ENCODE measurements at regions not wholly inside any gene's neighbourhood (a gene's known extent, or its start where the extent isn't known, plus 50 kb on each side); places are given as distances from the start of the nearest gene placed in this dataset.
"Not testable (repeated sequence)": the region's sequence is repeated elsewhere in the genome, so short reads cannot be mapped to it uniquely, and the experiment has no call there.

DNA sequence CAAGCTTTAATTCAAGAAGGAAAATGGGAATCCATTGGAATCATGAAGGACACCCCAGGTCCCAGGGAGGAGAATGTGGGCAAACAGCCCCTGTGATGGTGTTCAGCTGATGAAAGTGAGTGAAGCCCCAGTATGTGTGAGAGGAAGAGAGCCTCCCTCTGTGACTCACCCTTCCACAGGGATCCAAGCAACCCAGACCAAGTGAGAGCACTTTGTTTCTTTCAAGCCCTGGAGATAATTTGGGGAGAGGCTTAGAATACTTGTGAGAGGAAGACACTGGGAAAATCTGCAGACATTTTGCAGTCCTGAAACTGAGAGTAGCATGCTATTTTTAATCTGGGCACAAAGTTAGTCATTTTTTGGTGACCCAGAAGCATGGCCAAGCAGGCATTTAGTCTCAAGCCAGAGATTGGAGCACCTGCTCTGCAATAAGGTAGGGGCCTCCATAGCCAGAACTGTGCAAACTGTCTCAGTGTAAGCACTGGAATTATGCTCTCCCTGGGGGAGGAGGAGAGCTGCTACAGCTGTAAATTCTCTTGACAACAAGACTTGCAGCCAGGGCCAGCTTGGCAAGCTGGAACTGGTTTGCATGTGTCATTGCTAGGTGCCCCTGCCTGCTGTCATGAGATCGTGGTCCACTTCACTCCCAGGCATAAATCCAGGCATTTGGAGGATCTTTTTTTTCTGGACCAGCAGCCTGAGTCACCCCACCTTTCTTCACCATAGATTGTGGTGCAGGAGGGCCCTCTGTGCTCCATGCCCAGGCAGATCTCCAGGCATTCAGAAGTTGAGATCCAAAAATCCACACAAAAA lies 537.8 kb upstream of the DPPA4 start:
- H3K4me3 Mint-ChIP-seq = no peak overlapping the region
- no peak for ATAC-seq
- DNase-seq = no peak
- H3K27ac Mint-ChIP-seq = no peak overlapping the region
- peaks cover 17% of the 10 kb centered on the region for H3K9me3 Mint-ChIP-seq
- no peaks in the 10 kb centered on the region for H3K4me1 Mint-ChIP-seq
- H3K27me3 Mint-ChIP-seq = no peaks in the 10 kb centered on the region
- H3K36me3 Mint-ChIP-seq (ENCODE audit: low read depth) = no peaks in the 10 kb centered on the region

DNA sequence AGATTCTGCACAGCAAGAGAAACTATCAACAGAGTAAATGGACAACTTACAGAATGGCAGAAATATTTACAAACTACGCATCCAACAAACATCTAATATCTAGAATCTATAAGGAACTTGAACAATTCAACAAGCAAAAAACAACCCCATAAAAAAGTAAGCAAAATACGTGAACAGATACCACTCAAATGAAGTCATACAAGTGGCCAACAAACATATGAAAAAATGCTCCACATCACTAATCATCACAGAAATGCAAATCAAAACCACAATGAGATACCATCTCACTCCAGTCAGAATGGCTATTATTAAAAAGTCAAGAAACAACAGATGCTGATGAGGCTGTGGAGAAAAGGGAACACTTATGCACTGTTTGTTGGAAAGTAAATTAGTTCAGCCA lies 540.3 kb upstream of the DPPA4 start:
- H3K4me3 Mint-ChIP-seq; H3K27me3 Mint-ChIP-seq; H3K36me3 Mint-ChIP-seq (ENCODE audit: low read depth); H3K27ac Mint-ChIP-seq; H3K4me1 Mint-ChIP-seq; DNase-seq; ATAC-seq: not testable (repeated sequence)
- H3K9me3 Mint-ChIP-seq = peaks cover 17% of the 10 kb centered on the region

DNA sequence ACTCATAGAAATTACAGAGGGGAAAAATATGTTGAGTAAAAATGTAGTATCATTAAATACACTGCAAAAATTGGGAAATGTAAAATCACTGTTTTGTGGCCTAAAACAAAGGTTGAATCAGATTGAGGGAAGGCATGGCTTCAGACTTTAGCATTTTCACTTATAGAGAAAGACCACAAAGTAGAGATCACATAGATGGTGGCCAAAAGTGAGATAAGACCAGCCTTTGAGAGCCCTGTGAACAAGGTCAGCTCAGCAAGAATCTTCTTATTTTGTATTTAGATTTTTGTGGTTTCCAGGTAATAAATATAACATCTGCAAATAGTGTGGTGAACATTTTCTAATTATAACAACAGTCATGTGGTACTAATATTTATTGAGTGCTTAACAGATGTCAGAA lies 544.8 kb upstream of the DPPA4 start:
- no peak for DNase-seq
- ATAC-seq = no peak
- Mint-ChIP-seq H3K4me1 (no peaks in the 10 kb centered on the region), H3K27ac (no peak overlapping the region), H3K36me3 (ENCODE audit: low read depth) (peaks cover 4% of the 10 kb centered on the region), H3K27me3 (no peaks in the 10 kb centered on the region), H3K4me3 (no peak overlapping the region), H3K9me3 (peaks cover 22% of the 10 kb centered on the region)

DNA sequence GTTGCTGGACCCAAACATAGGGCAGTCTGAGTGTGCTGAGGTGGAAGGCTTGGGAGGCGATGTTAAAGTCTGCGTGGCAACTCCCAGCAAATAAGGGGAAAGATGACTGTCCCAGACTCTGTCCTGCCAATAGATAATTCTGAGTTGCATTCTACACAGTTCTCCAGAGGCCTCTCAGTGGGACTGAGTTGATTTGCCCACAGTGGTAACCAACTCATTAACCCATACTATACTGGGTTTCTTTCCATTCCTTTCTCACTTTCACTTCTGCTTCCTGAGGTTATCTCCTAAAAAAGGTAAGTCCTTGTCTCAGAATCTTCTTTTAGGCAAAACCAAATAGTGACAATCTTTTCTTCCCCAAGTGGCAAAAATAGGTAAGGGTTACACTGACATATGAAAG lies 549.9 kb upstream of the DPPA4 start:
- ATAC-seq = no peak
- Mint-ChIP-seq H3K9me3 (peaks cover 16% of the 10 kb centered on the region), H3K36me3 (ENCODE audit: low read depth) (no peaks in the 10 kb centered on the region), H3K27ac (no peak overlapping the region), H3K4me3 (no peak overlapping the region), H3K27me3 (no peaks in the 10 kb centered on the region), H3K4me1 (no peaks in the 10 kb centered on the region)
- DNase-seq = no peak

DNA sequence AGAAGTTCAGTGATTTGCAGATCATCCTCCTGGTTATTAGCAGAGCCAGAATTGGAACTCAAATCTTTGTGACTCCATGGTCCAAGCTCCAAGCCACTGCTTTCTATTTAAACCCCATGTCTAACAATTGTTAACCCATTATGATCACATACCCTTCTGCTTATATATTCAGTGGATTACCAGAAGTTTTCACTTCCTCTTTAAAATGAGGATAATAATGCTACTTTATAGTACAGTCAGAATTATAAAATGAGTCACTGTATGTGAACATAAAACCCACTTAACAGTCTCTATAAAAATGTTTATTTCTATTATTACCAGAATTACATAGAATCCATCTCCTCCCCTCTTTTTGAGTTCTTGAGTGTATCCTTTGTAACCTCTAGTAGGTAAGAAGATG lies 550.7 kb upstream of the DPPA4 start:
- Mint-ChIP-seq H3K36me3 (ENCODE audit: low read depth) (no peaks in the 10 kb centered on the region), H3K27me3 (no peaks in the 10 kb centered on the region), H3K9me3 (peaks cover 16% of the 10 kb centered on the region), H3K27ac (no peak overlapping the region), H3K4me1 (no peaks in the 10 kb centered on the region), H3K4me3 (no peak overlapping the region)
- no peak for DNase-seq
- no peak for ATAC-seq

DNA sequence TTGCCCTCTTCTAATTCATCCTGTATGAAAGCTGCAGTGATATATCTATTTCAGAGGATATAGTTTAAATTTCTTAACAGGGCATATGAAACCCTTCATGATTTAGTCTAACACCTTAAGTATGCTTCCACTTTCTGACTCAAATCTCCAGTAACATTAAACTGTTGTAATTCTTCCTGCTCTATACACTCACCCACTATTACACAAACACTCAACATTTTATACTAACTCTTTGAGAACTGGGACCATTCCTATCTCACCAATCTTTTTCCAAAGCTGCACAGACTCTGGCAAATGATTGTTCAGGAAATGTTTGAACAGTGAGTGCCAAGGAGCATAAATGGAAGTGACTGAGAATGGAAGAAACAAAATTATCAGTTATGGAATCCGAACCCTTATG lies 560.4 kb upstream of the DPPA4 start:
- Mint-ChIP-seq H3K9me3 (no peaks in the 10 kb centered on the region), H3K36me3 (ENCODE audit: low read depth) (no peaks in the 10 kb centered on the region), H3K27ac (no peak overlapping the region), H3K4me3 (no peak overlapping the region), H3K4me1 (peaks cover 11% of the 10 kb centered on the region), H3K27me3 (no peaks in the 10 kb centered on the region)
- ATAC-seq (no peak), DNase-seq (no peak)

DNA sequence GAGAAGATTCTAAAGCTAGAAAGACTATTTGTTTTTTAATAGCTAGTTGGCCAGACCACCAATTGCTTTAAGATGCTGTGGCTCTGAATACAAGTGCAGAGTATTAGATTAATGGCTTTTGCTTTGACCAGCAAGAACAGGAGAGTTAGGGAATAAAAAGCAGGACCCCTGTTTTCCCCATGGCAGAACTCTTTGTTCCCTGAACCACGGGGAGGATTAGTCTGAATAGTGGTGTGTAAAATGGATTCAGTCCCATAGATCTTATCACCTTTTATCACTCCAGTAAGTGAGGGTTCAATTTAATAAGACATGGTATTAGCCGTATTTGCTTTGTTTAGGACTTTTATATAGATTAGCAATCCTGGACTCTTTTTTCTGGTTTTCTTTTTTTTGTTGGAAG lies 562.6 kb upstream of the DPPA4 start:
- H3K4me1 Mint-ChIP-seq = peaks cover 11% of the 10 kb centered on the region

DNA sequence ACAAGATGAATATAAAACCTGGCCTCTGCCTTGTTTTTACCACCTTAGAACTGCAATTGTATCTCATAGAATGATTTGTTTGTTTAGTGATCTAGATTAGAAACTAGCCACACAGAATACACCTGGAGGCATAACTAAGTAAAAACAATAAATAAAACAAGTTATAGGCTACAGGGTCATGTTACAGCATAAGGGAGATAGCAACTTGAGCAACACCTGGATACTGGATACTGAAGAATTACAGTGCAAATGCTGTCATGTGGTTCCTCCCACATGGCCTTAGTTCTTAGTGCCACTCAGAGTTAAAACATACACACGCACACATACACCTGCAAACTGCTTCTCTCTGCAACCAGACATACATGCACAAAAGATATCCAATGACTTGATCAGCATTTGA lies 563.4 kb upstream of the DPPA4 start:
- no peak overlapping the region for H3K27ac Mint-ChIP-seq
- DNase-seq (no peak), ATAC-seq (no peak)
- no peaks in the 10 kb centered on the region for H3K36me3 Mint-ChIP-seq (ENCODE audit: low read depth)
- H3K4me3 Mint-ChIP-seq = no peak overlapping the region
- H3K27me3 Mint-ChIP-seq = no peaks in the 10 kb centered on the region
- peaks cover 11% of the 10 kb centered on the region for H3K4me1 Mint-ChIP-seq
- peaks cover 3% of the 10 kb centered on the region for H3K9me3 Mint-ChIP-seq

More for the DNA sequence above, 562.6 kb upstream of the DPPA4 start:
- H3K36me3 Mint-ChIP-seq (ENCODE audit: low read depth) = no peaks in the 10 kb centered on the region
- ATAC-seq (no peak), DNase-seq (no peak)
- no peaks in the 10 kb centered on the region for H3K27me3 Mint-ChIP-seq
- no peak overlapping the region for H3K27ac Mint-ChIP-seq
- peaks cover 3% of the 10 kb centered on the region for H3K9me3 Mint-ChIP-seq
- no peak overlapping the region for H3K4me3 Mint-ChIP-seq

DNA sequence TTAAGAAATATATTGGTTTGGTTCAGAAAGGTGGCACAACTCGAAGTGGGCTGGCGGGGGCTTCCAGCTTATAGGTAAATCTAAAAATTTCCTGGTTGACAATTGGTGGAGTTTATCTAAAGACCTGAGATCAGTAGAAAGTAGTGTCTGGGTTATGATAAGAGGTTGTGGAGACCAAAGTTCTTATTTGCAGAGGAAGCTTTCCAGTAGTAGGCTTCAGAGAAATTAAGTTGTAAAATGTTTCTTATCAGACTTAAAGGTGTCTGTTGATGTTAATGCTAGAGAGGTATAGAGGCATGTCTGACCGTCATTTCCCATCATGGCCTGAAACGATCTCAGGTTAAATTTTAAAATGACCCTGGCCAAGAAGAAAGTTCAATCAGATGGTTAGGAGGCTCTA lies 565.2 kb upstream of the DPPA4 start:
- DNase-seq (no peak), ATAC-seq (no peak)
- Mint-ChIP-seq H3K36me3 (ENCODE audit: low read depth) (no peaks in the 10 kb centered on the region), H3K4me1 (peaks cover 11% of the 10 kb centered on the region), H3K4me3 (no peak overlapping the region), H3K9me3 (peaks cover 3% of the 10 kb centered on the region), H3K27ac (no peak overlapping the region), H3K27me3 (no peaks in the 10 kb centered on the region)

DNA sequence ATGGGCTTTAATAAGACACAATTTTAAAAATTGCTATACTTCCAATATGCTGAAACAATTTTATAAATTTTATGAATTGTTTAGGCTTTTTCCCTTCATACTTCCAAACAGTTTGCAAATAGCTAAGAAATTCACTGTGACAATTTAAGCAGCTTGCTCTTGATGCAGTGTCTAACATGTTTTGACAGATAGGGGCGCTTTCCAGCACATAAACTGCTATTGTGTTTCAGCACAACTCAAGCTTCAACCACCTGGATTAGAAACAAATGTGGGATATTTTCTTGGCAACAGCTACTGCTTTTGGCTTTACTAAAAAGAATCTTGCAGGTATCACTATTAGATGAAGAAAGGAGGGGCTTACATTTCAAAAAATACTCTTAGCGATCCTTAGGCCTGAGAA lies 565.8 kb upstream of the DPPA4 start:
- ATAC-seq (no peak), DNase-seq (no peak)
- H3K36me3 Mint-ChIP-seq (ENCODE audit: low read depth) = no peaks in the 10 kb centered on the region
- H3K4me3 Mint-ChIP-seq = no peak overlapping the region
- peaks cover 11% of the 10 kb centered on the region for H3K4me1 Mint-ChIP-seq
- peaks cover 6% of the 10 kb centered on the region for H3K9me3 Mint-ChIP-seq
- no peak overlapping the region for H3K27ac Mint-ChIP-seq
- H3K27me3 Mint-ChIP-seq = no peaks in the 10 kb centered on the region

DNA sequence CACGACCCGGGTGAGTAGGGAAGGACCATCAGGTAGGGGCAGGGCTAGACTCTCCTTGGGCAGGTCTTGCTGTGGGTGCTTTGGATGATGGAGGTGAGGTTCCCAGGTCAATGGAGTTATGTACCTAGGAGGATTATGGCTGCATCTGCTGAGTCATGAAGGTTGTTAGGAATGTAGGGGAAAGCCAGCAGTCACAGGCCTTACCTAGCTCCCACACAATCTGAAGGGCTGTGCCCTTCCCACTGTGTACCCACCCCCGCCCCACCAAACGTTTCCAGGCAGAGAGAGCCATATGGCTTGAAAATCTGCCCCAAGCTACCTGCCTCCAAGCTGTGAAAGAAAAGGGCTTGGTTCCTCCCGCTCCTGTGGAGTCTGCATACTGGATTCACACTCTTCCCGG lies 573.4 kb upstream of the DPPA4 start:
- ATAC-seq = no peak
- no peak overlapping the region for H3K27ac Mint-ChIP-seq
- no peak for DNase-seq
- H3K4me1 Mint-ChIP-seq = no peaks in the 10 kb centered on the region
- H3K27me3 Mint-ChIP-seq = no peaks in the 10 kb centered on the region
- H3K9me3 Mint-ChIP-seq = peaks cover 41% of the 10 kb centered on the region
- no peak overlapping the region for H3K4me3 Mint-ChIP-seq
- peaks cover 7% of the 10 kb centered on the region for H3K36me3 Mint-ChIP-seq (ENCODE audit: low read depth)

DNA sequence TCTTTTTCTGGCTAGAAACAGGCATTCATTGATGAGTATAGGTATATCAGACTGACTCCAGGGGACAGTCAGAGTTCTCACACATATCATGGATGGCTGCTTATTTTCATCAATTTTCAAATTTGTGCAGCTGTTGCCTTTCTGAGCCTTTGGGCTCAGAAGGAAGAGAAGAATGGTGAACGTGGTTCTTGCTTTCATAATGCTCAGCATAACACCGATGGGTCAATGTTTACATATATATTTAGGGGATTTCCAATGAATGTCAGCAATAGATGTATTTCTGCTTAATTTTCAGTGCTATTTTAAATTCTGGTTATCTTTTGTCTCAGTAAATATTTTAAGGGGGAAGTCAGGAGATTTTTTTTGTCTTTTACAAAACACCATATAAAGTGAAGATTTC lies 581.4 kb upstream of the DPPA4 start:
- Mint-ChIP-seq H3K4me1 (no peaks in the 10 kb centered on the region), H3K27me3 (no peaks in the 10 kb centered on the region), H3K36me3 (ENCODE audit: low read depth) (peaks cover 6% of the 10 kb centered on the region), H3K27ac (no peak overlapping the region), H3K4me3 (no peak overlapping the region), H3K9me3 (peaks cover 9% of the 10 kb centered on the region)
- no peak for DNase-seq
- no peak for ATAC-seq

DNA sequence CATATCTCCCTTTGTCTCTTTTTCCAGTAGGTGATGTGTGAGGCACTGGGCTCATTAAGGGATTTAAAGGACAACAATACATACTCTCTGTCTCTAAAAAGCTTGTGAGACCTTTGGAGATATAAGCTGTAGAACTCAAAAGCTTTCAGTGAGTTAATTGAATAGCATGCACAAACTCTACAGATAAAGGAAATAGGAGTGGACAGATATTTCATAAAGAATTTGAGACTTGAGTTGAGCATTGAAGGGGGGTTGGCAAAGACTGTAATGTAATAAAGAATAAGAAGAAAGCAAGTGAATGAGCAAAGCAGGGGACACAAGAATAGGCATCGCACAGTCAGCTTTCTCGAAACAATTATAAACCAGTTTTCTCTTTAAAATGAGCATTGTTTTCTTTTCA lies 583.4 kb upstream of the DPPA4 start:
- ATAC-seq (no peak), DNase-seq (no peak)
- Mint-ChIP-seq H3K9me3 (no peaks in the 10 kb centered on the region), H3K27me3 (no peaks in the 10 kb centered on the region), H3K27ac (no peak overlapping the region), H3K4me3 (no peak overlapping the region), H3K4me1 (no peaks in the 10 kb centered on the region), H3K36me3 (ENCODE audit: low read depth) (peaks cover 2% of the 10 kb centered on the region)

DNA sequence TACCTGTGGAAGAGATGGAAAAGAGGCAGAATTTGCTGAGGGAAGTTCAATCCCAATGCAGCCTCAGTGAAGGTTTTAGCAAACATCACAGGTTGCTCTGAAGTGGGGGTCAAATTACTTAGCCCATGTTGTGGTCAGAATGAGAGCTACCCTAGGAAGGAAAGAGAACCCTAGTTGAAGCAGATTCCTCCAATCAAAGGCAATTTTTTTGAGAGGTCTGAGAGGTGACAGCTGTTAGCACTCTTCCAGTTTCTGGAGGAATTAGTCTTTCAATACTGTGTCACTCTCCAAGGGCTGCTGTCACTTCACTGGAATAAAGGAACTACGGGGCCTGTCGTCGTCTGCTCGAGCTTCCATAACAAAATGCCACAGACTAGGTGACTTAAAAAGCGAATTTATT lies 584.2 kb upstream of the DPPA4 start:
- H3K9me3 Mint-ChIP-seq = no peaks in the 10 kb centered on the region
- no peak for DNase-seq
- H3K4me3 Mint-ChIP-seq = no peak overlapping the region
- H3K27ac Mint-ChIP-seq = no peak overlapping the region
- ATAC-seq = no peak
- no peaks in the 10 kb centered on the region for H3K4me1 Mint-ChIP-seq
- H3K36me3 Mint-ChIP-seq (ENCODE audit: low read depth) = peaks cover 2% of the 10 kb centered on the region
- H3K27me3 Mint-ChIP-seq = no peaks in the 10 kb centered on the region

DNA sequence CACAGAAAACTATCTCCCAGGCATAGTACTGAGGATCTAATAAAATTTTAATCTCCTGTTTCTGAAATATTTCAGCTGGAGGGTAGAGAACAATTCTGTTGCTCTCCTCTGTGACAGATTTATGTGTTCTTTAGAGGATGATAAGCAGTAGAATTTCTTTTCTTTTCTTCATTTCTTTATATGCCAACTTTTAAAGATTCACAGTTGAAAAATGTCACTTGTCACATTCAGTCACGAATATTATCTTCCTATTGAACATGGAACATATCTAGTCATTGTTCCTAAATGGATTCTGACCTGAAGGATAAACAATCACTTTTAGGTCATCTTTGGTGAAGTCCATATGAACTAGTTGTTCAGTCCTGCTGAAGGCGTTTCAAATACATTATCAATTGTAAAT lies 585.5 kb upstream of the DPPA4 start:
- DNase-seq (no peak), ATAC-seq (no peak)
- no peak overlapping the region for H3K4me3 Mint-ChIP-seq
- no peaks in the 10 kb centered on the region for H3K9me3 Mint-ChIP-seq
- no peak overlapping the region for H3K27ac Mint-ChIP-seq
- peaks cover 5% of the 10 kb centered on the region for H3K4me1 Mint-ChIP-seq
- H3K27me3 Mint-ChIP-seq = no peaks in the 10 kb centered on the region
- peaks cover 2% of the 10 kb centered on the region for H3K36me3 Mint-ChIP-seq (ENCODE audit: low read depth)

DNA sequence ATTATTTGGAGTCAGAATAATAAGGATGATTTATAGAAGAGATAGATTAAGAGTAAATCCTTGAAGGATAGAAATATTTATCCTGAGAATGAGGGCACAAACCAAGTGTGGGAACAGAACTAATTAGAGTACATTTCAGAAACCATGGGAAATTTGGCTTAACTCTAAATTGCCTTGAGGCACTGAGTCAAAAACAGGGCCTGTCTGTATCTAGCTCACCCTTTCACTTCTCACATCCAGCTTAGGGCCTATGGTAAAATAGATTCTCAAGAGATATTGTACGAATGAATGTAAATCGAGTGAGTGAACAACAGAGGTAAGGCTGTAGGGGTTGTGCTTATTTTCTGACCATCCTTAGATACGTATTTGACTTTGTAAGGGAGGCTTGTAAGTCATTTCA lies 586.1 kb upstream of the DPPA4 start:
- Mint-ChIP-seq H3K4me3 (no peak overlapping the region), H3K36me3 (ENCODE audit: low read depth) (peaks cover 2% of the 10 kb centered on the region), H3K27me3 (no peaks in the 10 kb centered on the region), H3K27ac (no peak overlapping the region), H3K9me3 (no peaks in the 10 kb centered on the region), H3K4me1 (peaks cover 5% of the 10 kb centered on the region)
- no peak for DNase-seq
- ATAC-seq = no peak

Data from activated naive CD8-positive, alpha-beta T cell treated with anti-CD3 and anti-CD28 coated beads, Interleukin-2, amount 50 U/mL, for 24 hours (primary cell).